ENCODE measurements at regions not wholly inside any gene's neighbourhood (a gene's known extent, or its start where the extent isn't known, plus 50 kb on each side); places are given as distances from the start of the nearest gene placed in this dataset.

GRCh38 chr13:71033026-71033425 lies 834.0 kb downstream of the DACH1 start:
- no peak for TF ChIP-seq POU6F1 (CRISPR knock-in tag; IDR thresholded peaks at IDR 0.05; ENCODE audit: borderline replicate concordance, low read depth)
- TF ChIP-seq TSHZ2 (CRISPR knock-in tag; IDR thresholded peaks at IDR 0.05) = no peak
- no peak for TF ChIP-seq RARB (CRISPR knock-in tag; IDR thresholded peaks at IDR 0.05)
- TF ChIP-seq ARNTL (CRISPR knock-in tag; IDR thresholded peaks at IDR 0.05; ENCODE audit: borderline replicate concordance, low read depth) = no peak
- no peak for TF ChIP-seq CSDC2 (CRISPR knock-in tag; IDR thresholded peaks at IDR 0.05)
- TF ChIP-seq SNAI2 (CRISPR knock-in tag; IDR thresholded peaks at IDR 0.05) = no peak
- TF ChIP-seq ZNF8 (CRISPR knock-in tag; IDR thresholded peaks at IDR 0.05) = no peak
- TF ChIP-seq ZC3H10 (CRISPR knock-in tag; IDR thresholded peaks at IDR 0.05) = no peak
- TF ChIP-seq BACH2 (CRISPR knock-in tag; IDR thresholded peaks at IDR 0.05; ENCODE audit: borderline replicate concordance) = no peak
- TF ChIP-seq CSRNP3 (CRISPR knock-in tag; IDR thresholded peaks at IDR 0.05) = no peak
- no peak for TF ChIP-seq PPARA (CRISPR knock-in tag; IDR thresholded peaks at IDR 0.05; ENCODE audit: borderline replicate concordance)
- TF ChIP-seq GLIS3 (CRISPR knock-in tag; IDR thresholded peaks at IDR 0.05) = no peak
- no peak for TF ChIP-seq ZNF70 (CRISPR knock-in tag; IDR thresholded peaks at IDR 0.05)
- no peak for TF ChIP-seq OSR1 (CRISPR knock-in tag; IDR thresholded peaks at IDR 0.05)
- TF ChIP-seq TOX (CRISPR knock-in tag; IDR thresholded peaks at IDR 0.05; ENCODE audit: borderline replicate concordance) = no peak

GRCh38 chr13:71030784-71031183 lies 836.2 kb downstream of the DACH1 start:
- ATAC-seq = no peak
- TF ChIP-seq ZNF8 (CRISPR knock-in tag; IDR thresholded peaks at IDR 0.05) = no peak

More at GRCh38 chr13:71033026-71033425, 834.0 kb downstream of the DACH1 start:
- no peak for ATAC-seq

- no peak for ATAC-seq
- no peak for TF ChIP-seq ZFP30 (CRISPR knock-in tag; IDR thresholded peaks at IDR 0.05)
- TF ChIP-seq TSHZ2 (CRISPR knock-in tag; IDR thresholded peaks at IDR 0.05) = no peak
Observed at GRCh38 chr13:71028884-71029283, 838.1 kb downstream of the DACH1 start.

GRCh38 chr13:71021825-71022422 lies 845.1 kb downstream of the DACH1 start:
- no peak for TF ChIP-seq SNAI2 (CRISPR knock-in tag; IDR thresholded peaks at IDR 0.05)
- no peak for TF ChIP-seq ZC3H10 (CRISPR knock-in tag; IDR thresholded peaks at IDR 0.05)
- no peak for TF ChIP-seq ZNF70 (CRISPR knock-in tag; IDR thresholded peaks at IDR 0.05)
- TF ChIP-seq ZNF565 (CRISPR knock-in tag; conservative IDR thresholded peaks at IDR 0.05; ENCODE audit: low read depth) = no peak
- TF ChIP-seq TCF4 (CRISPR knock-in tag; IDR thresholded peaks at IDR 0.05; ENCODE audit: borderline replicate concordance) = no peak
- no peak for TF ChIP-seq CSDC2 (CRISPR knock-in tag; IDR thresholded peaks at IDR 0.05)
- no peak for TF ChIP-seq RARB (CRISPR knock-in tag; IDR thresholded peaks at IDR 0.05)
- no peak for TF ChIP-seq ZNF8 (CRISPR knock-in tag; IDR thresholded peaks at IDR 0.05)
- TF ChIP-seq CSRNP3 (CRISPR knock-in tag; IDR thresholded peaks at IDR 0.05) = no peak
- no peak for TF ChIP-seq GLIS3 (CRISPR knock-in tag; IDR thresholded peaks at IDR 0.05)
- no peak for TF ChIP-seq TSHZ2 (CRISPR knock-in tag; IDR thresholded peaks at IDR 0.05)
- TF ChIP-seq ZFP30 (CRISPR knock-in tag; IDR thresholded peaks at IDR 0.05) = no peak
- TF ChIP-seq ISL1 (CRISPR knock-in tag; IDR thresholded peaks at IDR 0.05) = no peak
- no peak for TF ChIP-seq ESRRG (CRISPR knock-in tag; IDR thresholded peaks at IDR 0.05)
- TF ChIP-seq POU6F1 (CRISPR knock-in tag; IDR thresholded peaks at IDR 0.05; ENCODE audit: borderline replicate concordance, low read depth) = no peak
- no peak for ATAC-seq

Data from SK-N-SH treated with all-trans-retinoic acid at 6 μM for 48 hours (cell line).